IMR-90 (cell line): ENCODE measurements at regions not wholly inside any gene's neighbourhood (a gene's known extent, or its start where the extent isn't known, plus 50 kb on each side); places are given as distances from the start of the nearest gene placed in this dataset.

Experiments used
- ATAC-seq: fragments of 200-7000 bp; cut with Tn5 transposase; 2 replicates; pipeline ENCODE4 v1.9.1; 2020; ENCODE audit warnings: low read depth, mild to moderate bottlenecking, moderate library complexity
- BruUV-seq: library from RNA; stranded (reverse); fragments of 400-500 nt; replicated peaks from 2 replicates; lab custom pipeline; 2021; lab: Mats Ljungman, UMichigan
- CTCF ChIA-PET: fragments of 300-600 bp; formaldehyde crosslinking; extraction: SDS; loops from one replicate; lab custom pipeline; 2021; ENCODE audit warnings: antibody characterized with exemption; lab: Yijun Ruan, JAX
- POLR2A ChIA-PET: fragments of 300-600 bp; sonication (Branson Sonifier 250); formaldehyde crosslinking; loops from one replicate; lab custom pipeline; 2022; ENCODE audit warnings: antibody characterized with exemption; ENCODE audit not compliant: unreplicated experiment; lab: Charles Lee
- DNase-seq: peaks from one replicate; pipeline ENCODE4 v3.0.0; 2013
- H2AFZ ChIP-seq: replicated peaks from 2 replicates; pipeline ENCODE3; 2013; ENCODE audit warnings: low read length, mild to moderate bottlenecking; ENCODE audit not compliant: poor library complexity
- H2AK5ac ChIP-seq: 2 replicates; pipeline ENCODE4 v1.6.1; 2013; ENCODE audit warnings: low read depth, low read length, inconsistent platforms
- H2AK9ac ChIP-seq: replicated peaks from 2 replicates; pipeline ENCODE3; 2013; ENCODE audit warnings: mild to moderate bottlenecking, low read depth, low read length, moderate library complexity; ENCODE audit not compliant: poor library complexity
- H2BK120ac ChIP-seq: 2 replicates; pipeline ENCODE4 v1.6.1; 2013; ENCODE audit warnings: low read depth, low read length, inconsistent platforms
- H2BK15ac ChIP-seq: 3 replicates; pipeline ENCODE4 v1.6.1; 2013; ENCODE audit warnings: low read depth, low read length, inconsistent platforms
- H2BK20ac ChIP-seq: 2 replicates; pipeline ENCODE4 v1.6.1; 2013; ENCODE audit warnings: low read depth, mild to moderate bottlenecking, inconsistent platforms, low read length, moderate library complexity
- H2BK5ac ChIP-seq: 2 replicates; pipeline ENCODE4 v1.6.1; 2013; ENCODE audit warnings: mild to moderate bottlenecking, low read depth, low read length, inconsistent platforms; ENCODE audit not compliant: poor library complexity, severe bottlenecking
- H3K14ac ChIP-seq: replicated peaks from 2 replicates; pipeline ENCODE4 v1.6.1; 2013; ENCODE audit warnings: low read depth, low read length, inconsistent platforms
- H3K18ac ChIP-seq: 2 replicates; pipeline ENCODE4 v1.6.1; 2013; ENCODE audit warnings: low read depth, low read length, control low read depth
- H3K23ac ChIP-seq: 2 replicates; pipeline ENCODE4 v1.6.1; 2013; ENCODE audit warnings: low read depth, low read length, inconsistent platforms
- H3K27ac ChIP-seq: 2 replicates; pipeline ENCODE4 v1.5.1; 2013; ENCODE audit warnings: mild to moderate bottlenecking, control low read depth, low read length; ENCODE audit not compliant: insufficient read depth
- H3K27me3 ChIP-seq: 2 replicates; pipeline ENCODE4 v1.6.1; 2013; ENCODE audit warnings: low read length; ENCODE audit not compliant: control insufficient read depth, insufficient read depth
- H3K36me3 ChIP-seq: 2 replicates; pipeline ENCODE4 v1.6.1; 2013; ENCODE audit warnings: low read length, mixed read lengths; ENCODE audit not compliant: control insufficient read depth, insufficient read depth
- H3K4ac ChIP-seq: 2 replicates; pipeline ENCODE4 v1.6.1; 2013; ENCODE audit warnings: low read depth, low read length, inconsistent platforms
- H3K4me1 ChIP-seq: 2 replicates; pipeline ENCODE4 v1.6.1; 2013; ENCODE audit warnings: low read length, mixed read lengths; ENCODE audit not compliant: control insufficient read depth, insufficient read depth
- H3K4me2 ChIP-seq: 2 replicates; pipeline ENCODE4 v1.6.1; 2013; ENCODE audit warnings: low read depth, mild to moderate bottlenecking, control low read depth, low read length, moderate library complexity
- H3K4me3 ChIP-seq: 2 replicates; pipeline ENCODE4 v1.5.1; 2013; ENCODE audit warnings: low read depth, mild to moderate bottlenecking, control low read depth, low read length, moderate library complexity; ENCODE audit not compliant: insufficient read depth
- H3K56ac ChIP-seq: 2 replicates; pipeline ENCODE4 v1.6.1; 2013; ENCODE audit warnings: low read length, inconsistent platforms; ENCODE audit not compliant: insufficient read depth; ENCODE audit errors: extremely low read depth
- H3K79me1 ChIP-seq, 2 experiments: 2 replicates each; pipeline ENCODE4 v1.6.1; 2013; ENCODE audit warnings: low read length in 2 of 2, inconsistent platforms in 1 of 2, low read depth in 1 of 2
- H3K9ac ChIP-seq: 2 replicates; pipeline ENCODE4 v1.6.1; 2013; ENCODE audit warnings: low read depth, low read length, control low read depth
- H3K9me1 ChIP-seq: 2 replicates; pipeline ENCODE4 v1.6.1; 2013; ENCODE audit warnings: low read length, inconsistent platforms; ENCODE audit not compliant: insufficient read depth
- H3K9me3 ChIP-seq: 2 replicates; pipeline ENCODE4 v1.6.1; 2013; ENCODE audit warnings: low read length; ENCODE audit not compliant: control insufficient read depth, insufficient read depth
- H4K20me1 ChIP-seq: 2 replicates; pipeline ENCODE4 v1.6.1; 2013; ENCODE audit warnings: low read length, inconsistent platforms; ENCODE audit not compliant: insufficient read depth
- H4K5ac ChIP-seq: 2 replicates; pipeline ENCODE4 v1.6.1; 2013; ENCODE audit warnings: mild to moderate bottlenecking, low read depth, low read length, control low read depth
- H4K8ac ChIP-seq, 2 experiments: 2 replicates each; pipeline ENCODE4 v1.6.1; 2013; ENCODE audit warnings: low read depth in 2 of 2, low read length in 2 of 2, control low read depth in 1 of 2, inconsistent platforms in 1 of 2
- H4K91ac ChIP-seq: 2 replicates; pipeline ENCODE4 v1.6.1; 2013; ENCODE audit warnings: low read depth, low read length, inconsistent platforms; ENCODE audit not compliant: insufficient read depth
- BHLHE40 ChIP-seq: fragments of 150-350 bp; IDR thresholded peaks from 2 replicates; pipeline ENCODE4 v1.6.1; 2016; ENCODE audit warnings: mild to moderate bottlenecking, low read depth, low read length
- CHD1 ChIP-seq: IDR thresholded peaks from 2 replicates; pipeline ENCODE4 v1.6.1; 2012; ENCODE audit warnings: low read depth, low read length, improper control_type of control experiment
- FOS ChIP-seq: fragments of 150-350 bp; IDR thresholded peaks from 2 replicates; pipeline ENCODE4 v1.6.1; 2016; ENCODE audit warnings: low read depth, low read length
- MAFK ChIP-seq: IDR thresholded peaks from 2 replicates; pipeline ENCODE4 v1.6.1; 2012; ENCODE audit warnings: low read depth, low read length, improper control_type of control experiment
- WGBS, 2 experiments: methylation state at CpG; one replicate each; pipeline versions ENCODE4 v1.1.5 to v1.1.7; 2013; ENCODE audit warnings: missing lambda C conversion rate in 2 of 2; ENCODE audit not compliant: insufficient read length in 1 of 2; ENCODE audit errors: extremely low coverage in 2 of 2; 5-methylcytosine and 5-hydroxymethylcytosine counted together
- dilution Hi-C: fragments of 300-500 bp; cut with HindIII; formaldehyde crosslinking; loops from one replicate; pipeline ENCODE4 v1.14.3; 2018; ENCODE audit warnings: low sequenced_read_pairs; ENCODE audit not compliant: unreplicated experiment
- in situ Hi-C: fragments of 300-500 bp; cut with MboI; formaldehyde crosslinking; loops from 3 replicates; pipeline ENCODE4 v1.14.3; 2019; ENCODE audit warnings: low sequenced_read_pairs, inconsistent platforms, mixed read lengths
- intact Hi-C: fragments of 100-400 bp; cut with micrococcal nuclease; formaldehyde crosslinking; loops from 2 replicates; pipeline ENCODE4 v1.10.0; 2022

DNA sequence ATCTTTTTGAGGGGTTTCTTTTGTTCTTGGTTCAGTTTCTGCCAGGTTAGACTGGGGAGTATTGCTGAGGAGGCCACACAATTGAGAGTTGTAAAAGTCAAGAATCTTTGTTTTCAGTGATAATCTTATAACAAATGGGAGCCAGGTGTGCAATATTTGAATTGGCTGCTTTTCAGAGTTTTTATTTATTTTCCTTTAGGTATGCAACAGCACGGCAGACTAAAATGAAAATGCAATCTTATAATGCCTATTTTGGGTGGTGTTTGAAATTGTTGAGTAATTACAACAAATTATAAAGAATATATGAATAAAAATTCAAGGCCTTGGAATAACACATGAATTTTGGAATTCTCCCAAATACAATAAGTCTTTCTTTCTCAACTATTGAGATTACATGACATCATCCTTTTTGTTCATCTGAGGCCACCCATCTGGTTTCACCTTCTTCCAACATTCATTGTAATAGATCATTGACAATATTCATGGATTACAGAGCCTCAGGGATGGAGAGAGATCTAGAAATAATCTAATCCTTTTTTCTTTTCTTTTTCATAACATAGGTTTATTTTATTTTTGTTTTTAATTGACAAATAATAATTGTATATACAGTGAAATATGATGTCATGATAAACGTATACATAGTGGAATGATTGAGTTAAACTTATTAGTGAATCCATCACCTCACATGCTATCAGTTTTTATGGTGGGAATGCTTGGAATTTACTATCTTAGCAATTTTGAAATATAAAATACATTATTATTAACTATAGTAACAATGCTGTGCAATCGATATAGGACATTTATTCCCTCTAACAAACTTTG lies 1061.0 kb downstream of the NR2F1-AS1 start:
- no peak overlapping the region for H3K18ac ChIP-seq
- no peak for TF ChIP-seq FOS
- TF ChIP-seq BHLHE40 = no peak
- TF ChIP-seq MAFK = no peak
- TF ChIP-seq CHD1 = no peak
- H3K56ac ChIP-seq = no peak overlapping the region
- H3K36me3 ChIP-seq = no peaks in the 10 kb centered on the region
- no peak overlapping the region for H2BK15ac ChIP-seq
- no peak overlapping the region for H3K4me2 ChIP-seq
- in situ Hi-C loops (no loop called here), intact Hi-C loops (no loop called here), dilution Hi-C loops (no loop called here)
- no peak overlapping the region for H4K8ac ChIP-seq
- H3K4me1 ChIP-seq = peaks cover 3% of the 10 kb centered on the region; the same call in 1 of the 2 replicates
- H3K79me1 ChIP-seq = no peaks in the 10 kb centered on the region
- no peak overlapping the region for H3K4ac ChIP-seq
- H4K91ac ChIP-seq = no peak overlapping the region
- no peak overlapping the region for H3K14ac ChIP-seq
- H3K9me3 ChIP-seq = no peaks in the 10 kb centered on the region
- ATAC-seq (no peak), DNase-seq (peak; percentile 15)
- no peaks in the 10 kb centered on the region for H3K9me1 ChIP-seq
- POLR2A ChIA-PET = no interaction called here
- no peak overlapping the region for H2AK9ac ChIP-seq
- H2BK120ac ChIP-seq = no peak overlapping the region
- no peak overlapping the region for H3K9ac ChIP-seq
- no peaks in the 10 kb centered on the region for H3K27me3 ChIP-seq
- no peak overlapping the region for H2BK20ac ChIP-seq
- no peak overlapping the region for H2AFZ ChIP-seq
- H4K20me1 ChIP-seq = no peaks in the 10 kb centered on the region
- H2AK5ac ChIP-seq = no peak overlapping the region
- no peak overlapping the region for H3K23ac ChIP-seq
- BruUV-seq = no TSS peak
- H2BK5ac ChIP-seq = no peak overlapping the region
- H3K4me3 ChIP-seq = no peak overlapping the region
- WGBS, 2 experiments = no CpG with 5 or more reads among the region's 3 CpGs
- no peak overlapping the region for H3K27ac ChIP-seq
- no peak overlapping the region for H4K5ac ChIP-seq
- CTCF ChIA-PET = no interaction called here
